NCI-H748 (cell line): ENCODE measurements at regions not wholly inside any gene's neighbourhood (a gene's known extent, or its start where the extent isn't known, plus 50 kb on each side); places are given as distances from the start of the nearest gene placed in this dataset.
A peak's percentile ranks its signal among the peaks of the same experiment; 100 is the strongest.
"Not testable (repeated sequence)": the region's sequence is repeated elsewhere in the genome, so short reads cannot be mapped to it uniquely, and the experiment has no call there.

ENCODE experiments used
- DNase-seq: peaks from one replicate; lab custom pipeline; 2025; ENCODE audit not compliant: unreplicated experiment; lab: John Stamatoyannopoulos, UW

DNA sequence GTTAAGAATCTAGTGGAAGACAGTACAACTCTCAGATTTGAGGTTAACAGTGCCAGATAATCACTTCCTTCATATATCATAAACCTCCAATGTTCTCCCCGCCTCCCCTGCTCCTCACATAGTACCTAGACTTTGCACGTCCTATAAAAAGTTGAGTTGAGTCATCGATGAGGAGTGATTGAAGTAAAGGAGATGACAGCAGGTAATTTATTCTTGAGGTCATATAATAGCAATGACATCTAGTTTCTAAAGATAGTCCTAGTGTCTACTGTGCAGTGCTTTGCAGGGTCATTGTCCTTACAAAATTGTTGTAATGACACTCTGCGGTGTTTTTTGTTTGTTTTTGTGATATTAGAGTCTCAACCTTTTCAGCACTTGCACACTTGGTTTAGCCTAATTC is 510.5 kb upstream of the LRFN5 start:
- DNase-seq: no peak

DNA sequence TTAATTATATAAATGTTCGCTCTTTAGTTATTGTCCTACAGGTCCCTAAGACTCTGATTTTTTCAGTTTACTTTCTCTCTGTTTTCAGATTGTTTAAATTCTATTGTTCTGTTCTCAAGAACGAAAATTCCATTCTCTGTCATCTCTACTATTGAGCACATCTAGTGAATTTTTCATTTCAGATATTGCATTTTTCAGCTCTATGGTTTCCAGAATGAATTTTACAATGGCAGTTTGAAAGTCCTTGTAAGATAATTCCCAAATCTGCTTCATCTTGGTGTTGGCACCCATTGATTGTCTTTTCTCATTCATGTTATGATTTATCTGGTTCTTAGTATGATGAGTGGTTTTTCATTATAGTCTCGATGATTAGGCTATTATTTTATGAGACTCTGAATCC is 519.6 kb upstream of the LRFN5 start:
- no peak for DNase-seq

DNA sequence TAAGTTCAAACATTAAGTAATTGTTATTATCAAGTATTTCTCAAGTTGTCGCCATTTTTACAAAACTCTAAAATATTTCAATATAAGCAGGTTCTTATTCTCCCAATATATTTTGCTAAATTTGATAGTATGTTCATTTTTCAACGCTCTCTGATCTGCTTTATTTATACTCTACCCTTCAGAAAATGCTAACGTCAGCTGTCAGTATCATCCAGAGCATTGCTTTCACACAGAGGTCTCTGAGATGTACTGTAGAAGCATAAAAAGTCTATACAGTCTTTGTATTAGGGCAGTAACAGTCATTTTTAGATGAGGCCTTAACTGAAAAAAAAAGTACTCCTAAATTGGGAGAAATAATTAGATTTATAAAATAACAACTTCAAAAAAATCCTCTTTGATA is 533.1 kb upstream of the LRFN5 start:
- no peak for DNase-seq

DNA sequence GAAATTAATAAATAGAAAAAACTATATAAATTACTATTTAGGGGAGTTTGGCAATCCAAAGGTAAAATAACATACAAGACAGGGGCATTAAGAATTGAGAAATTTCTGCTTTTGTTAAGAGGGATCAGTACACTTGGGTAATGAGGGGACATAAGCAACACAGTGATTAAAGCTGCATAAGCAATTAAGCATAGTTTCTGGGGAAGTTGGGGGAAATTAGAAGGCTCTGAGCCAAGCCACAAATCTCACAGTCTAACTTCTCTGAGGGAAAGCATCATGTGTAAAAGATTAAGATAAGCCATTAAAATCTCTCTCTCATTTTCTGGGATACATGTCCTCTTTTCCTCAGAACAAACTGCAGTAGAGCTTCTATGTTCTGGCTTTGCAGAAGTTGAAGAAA is 533.9 kb upstream of the LRFN5 start:
- no peak for DNase-seq

DNA sequence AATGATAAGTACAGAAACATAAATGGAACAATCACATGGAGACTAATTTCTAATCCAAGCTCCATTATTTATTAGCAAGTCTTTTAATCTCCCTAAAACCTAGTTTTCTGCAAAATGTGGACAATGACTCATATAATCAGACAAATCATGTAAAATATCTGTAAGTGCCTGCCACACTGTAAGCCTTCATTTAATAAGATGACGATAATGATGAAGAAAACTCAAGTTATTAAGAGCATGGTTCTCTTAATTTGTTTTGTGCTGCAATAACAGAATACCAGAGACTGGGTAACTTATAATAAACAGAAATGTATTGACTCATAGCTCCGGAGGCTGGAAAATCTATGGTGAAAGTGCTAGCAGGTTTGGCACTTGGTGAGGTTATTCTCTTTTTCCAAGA is 535.3 kb upstream of the LRFN5 start:
- DNase-seq: no peak

DNA sequence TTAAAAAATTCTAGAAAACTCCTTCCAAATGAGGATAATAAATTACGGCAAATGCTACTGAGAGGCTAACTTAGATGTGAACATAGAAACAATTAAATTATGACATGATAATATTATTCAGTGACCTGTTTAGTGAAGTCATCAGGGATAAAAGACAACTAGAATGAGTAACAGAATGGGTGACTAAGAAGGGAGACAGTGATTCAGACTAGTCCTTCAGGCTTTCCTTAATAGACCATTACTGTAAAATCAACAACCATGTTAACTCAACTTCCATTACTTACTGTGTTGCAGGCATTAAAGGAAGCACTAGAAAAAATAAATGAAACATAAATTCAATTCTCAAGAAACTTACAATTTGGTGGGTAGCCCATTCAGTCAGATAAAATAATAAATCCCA is 543.9 kb upstream of the LRFN5 start:
- DNase-seq: no peak

DNA sequence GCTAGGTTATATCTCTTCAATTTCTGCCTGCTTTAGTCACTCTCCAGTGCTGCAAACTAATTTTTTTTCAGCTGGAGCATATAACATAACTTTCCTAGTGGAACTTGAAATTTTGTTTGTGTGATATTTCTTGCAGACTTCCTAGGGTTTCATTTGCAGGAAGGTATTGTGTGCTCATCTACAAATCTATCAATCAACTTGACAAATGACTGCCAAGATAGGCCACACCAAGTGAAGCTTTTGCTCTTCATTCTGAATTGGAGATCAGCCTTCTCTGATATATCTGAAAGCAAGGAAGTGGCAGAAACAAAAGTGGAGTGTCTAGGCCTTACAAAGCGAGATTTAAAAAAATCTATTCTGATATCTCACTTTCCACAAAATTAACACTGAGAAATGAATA is 551.1 kb upstream of the LRFN5 start:
- no peak for DNase-seq

DNA sequence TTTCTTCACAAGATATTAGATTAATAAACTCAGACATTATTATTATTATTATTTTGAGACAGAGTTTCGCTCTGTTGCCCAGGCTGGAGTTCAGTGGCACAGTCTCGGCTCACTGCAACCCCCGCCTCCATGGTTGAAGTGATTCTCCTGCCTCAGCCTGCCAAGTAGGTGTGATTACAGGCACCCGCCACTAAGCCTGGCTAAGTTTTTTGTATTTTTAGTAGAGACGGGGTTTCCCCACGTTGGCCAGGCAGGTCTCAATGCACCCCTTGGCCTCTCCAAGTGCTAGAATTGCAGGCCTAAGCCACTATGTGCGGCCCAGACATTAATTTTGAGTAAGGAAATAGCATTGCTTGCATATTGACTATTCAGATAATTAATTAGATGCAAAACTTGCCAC is 554.9 kb upstream of the LRFN5 start:
- no peak for DNase-seq

DNA sequence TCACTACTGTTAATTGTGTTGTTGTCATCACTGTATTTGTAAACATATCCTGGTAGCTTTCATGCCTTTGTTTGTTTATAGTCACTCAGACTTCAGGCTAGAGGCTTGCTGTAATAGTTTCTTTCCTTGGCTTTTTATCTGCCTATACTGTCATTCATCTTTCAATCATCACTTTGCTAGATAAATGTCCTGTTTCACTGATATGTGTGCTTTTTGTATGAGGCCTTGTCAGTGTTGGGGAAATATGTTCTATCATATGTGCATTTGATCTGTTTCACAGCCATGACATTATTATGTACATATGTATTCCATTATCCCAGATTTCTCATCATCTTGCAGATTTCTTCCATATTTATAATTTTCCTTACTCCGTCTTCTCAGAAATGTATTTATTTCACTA is 558.9 kb upstream of the LRFN5 start:
- DNase-seq: no peak

DNA sequence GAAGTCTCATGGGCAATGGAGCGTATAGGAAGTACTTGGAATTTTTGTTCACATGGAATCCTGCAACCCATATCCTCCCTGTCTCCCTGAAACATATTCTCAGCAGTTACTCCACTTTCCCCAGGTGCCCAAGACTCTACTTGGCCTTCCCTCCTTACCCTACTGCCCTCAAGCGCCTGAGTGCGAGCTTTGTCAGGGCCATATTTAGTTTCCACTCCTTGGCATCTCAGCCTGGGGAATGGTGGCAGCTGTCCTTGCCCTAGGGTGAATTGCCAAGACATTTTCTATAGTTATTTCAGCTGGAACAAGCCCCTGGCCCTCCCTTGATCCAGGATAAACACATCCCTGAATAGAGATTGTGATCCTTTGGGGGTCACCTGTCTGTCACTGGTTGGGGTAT is 569.3 kb upstream of the LRFN5 start:
- no peak for DNase-seq

DNA sequence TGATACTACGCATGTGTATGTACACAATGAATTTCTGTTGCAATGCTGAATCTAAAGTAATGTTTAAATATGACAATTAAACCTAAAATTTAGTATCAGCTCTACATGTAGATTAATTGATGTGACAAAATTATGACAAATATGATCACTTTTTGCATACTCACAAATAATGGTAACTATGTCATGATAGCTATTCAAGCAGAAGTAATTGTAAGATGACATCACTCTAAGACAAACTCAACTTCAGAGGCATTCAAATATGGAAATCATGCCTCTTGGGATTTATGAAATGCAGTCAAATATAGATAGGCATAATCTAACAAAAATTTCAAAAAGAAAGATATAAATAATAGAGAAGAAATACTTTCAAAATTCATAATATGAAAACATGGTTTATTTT is 571.7 kb upstream of the LRFN5 start:
- no peak for DNase-seq

DNA sequence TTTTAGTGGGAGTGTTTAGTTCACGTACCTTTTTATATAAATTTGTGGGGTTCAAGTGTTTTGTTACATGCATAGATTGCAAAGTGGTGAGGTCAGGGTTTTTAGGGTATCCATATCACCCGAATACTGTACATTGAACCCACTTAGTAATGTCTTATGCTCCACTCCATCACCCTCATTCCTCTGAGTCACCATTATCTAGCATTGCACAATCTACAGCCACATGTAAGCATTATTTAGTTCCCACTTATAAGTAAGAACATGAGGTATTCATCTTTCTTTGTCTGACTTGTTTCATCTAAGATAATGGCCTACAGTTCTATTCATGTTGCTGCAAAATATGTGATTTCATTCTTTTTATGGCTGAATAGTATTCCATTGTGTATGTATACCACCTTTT is 583.7 kb upstream of the LRFN5 start:
- no peak for DNase-seq

DNA sequence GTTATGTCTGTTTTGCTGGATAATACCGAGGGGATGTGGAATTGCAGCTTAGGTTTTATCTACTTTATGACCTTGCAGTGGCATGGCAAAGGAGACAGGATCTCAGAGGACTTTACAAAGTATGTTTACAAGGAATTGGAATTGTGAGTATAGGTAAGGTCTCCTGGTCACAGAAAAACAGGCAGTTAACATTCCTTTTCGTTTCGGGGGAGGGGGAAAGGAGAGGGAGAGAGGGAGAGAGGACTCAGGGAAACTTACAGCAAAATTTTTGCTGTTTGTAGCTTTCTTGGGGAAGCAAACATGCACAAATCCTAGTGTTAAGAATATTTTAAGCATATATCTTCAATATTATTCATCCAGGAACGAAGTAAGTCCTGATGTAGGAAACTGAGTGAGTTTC is 590.5 kb upstream of the LRFN5 start:
- no peak for DNase-seq

DNA sequence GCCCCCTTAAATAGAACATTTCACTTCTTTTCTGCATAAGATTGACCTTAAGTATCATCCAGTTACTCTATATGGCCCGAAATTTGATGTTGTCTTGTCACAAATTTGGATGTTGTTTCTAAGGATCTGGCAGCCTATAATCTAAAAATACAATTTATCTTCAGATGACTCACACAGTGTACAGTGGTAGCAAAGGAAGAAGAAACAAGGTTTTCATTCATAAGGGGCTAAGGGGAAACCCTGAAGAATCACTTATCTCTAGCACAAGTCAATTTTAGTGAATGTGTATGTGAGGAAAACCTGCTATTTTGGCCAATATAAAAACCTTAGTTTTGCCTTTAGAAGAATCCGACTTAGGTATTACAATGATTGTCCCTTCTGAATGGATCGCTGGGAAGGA is 606.3 kb upstream of the LRFN5 start:
- DNase-seq: no peak

DNA sequence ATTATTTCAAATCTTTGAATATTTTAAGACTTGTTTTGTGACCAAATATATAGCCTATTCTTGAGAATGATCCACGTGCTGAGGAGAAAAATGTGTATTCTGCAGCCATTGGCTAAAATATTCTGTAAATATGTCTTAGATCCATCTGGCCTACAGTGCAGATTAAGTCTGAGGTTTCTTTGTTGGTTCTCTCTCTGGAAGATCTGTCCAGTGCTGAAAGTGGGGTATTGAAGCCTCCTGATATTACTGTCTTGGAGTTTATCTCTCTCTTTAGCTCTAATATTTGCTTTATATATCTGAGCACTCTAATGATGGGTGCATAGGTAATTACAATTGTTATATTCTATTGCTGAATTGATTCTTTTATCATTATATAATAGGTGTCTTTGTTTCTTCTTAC is 617.4 kb upstream of the LRFN5 start:
- DNase-seq: no peak

DNA sequence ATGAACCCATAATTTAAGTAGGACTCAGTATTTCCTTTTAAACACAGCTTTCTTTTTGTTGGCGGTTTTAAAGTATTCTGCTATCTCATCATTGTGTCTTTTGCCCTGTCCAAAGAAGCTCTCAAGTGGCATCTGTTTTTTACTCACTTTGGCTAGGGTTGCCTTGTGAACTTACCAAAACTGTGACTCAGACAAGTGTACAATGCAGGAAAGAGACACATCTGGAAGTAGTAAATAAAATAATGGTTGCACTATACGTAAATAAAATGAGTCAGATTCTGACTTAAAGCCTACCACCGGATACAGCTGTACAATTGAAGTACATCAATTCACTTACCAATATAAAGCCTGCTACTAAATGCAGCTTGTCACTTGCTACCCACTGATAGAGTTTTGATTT is 619.2 kb upstream of the LRFN5 start:
- no peak for DNase-seq

DNA sequence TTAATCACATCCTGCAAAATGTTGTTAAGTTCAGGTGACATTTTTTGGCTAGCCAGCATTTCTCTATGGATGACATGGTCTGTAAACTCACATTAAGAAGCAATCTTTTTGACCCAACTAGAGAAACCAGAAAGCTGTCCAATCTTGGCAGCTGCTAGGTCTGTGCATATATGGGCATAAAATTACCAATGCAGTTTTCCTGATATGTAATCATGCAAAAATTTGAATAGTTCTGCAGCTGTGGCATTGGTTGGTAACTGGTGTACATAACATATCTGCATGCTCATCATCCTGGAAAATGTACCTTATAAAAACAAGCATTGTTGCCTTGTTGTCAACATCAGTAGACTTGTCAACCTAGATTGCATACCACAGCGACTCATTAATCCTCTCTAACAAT is 620.0 kb upstream of the LRFN5 start:
- no peak for DNase-seq

DNA sequence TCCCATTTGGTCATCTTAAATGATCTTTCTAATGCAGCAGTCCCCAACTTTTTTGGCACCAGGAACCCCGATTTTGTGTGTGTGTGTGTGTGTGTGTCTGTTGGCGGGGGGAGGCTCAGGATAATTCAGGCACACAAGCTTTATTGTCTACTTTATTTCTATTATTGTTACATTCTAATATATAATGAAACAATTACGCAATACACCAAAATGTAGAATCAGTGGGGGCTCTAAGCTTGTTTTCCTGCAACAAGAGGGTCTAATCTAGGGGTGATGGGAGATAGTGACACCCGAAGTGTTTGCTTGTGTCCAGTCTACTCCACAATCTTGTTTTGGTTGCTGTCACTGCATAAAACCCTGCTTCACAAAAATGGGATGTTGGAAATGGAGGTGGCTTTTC is 621.1 kb upstream of the LRFN5 start:
- no peak for DNase-seq

DNA sequence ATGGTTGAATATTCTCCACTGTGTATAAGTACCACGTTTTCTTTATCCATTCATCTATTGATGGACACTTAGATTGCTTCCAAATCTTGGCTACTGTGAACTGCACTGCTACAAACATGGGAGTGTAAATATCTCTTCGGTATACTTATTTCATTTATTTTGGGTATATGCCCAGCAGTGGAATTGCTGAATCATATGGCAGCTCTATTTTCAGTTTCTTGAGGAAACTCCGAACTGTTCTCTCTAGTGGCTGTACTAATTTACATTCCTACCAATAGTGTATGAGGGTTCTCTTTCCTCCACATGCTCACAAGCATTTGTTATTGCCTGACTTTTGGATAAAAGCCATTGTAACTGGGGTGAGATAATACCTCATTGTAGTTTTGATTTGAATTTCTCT is 623.1 kb upstream of the LRFN5 start:
- DNase-seq: no peak

DNA sequence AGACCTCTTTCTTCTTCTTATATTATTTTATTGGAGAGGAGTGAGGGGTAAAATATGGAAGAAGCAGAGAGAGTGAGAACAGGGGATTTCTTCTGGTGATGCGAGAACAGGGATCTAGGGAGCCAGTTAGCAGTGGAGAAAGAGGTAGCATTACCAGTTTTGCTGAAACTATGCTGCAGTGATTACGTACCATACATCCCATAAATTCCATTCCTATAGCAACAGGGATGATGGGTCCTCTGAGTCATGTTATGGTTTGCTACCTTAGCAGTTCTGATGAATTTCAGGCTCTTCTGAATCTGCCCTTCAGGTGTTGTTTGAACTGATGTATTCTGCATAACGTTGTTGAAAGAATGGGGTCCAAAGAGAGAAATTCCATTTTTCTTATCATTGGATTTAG is 625.4 kb upstream of the LRFN5 start:
- no peak for DNase-seq

DNA sequence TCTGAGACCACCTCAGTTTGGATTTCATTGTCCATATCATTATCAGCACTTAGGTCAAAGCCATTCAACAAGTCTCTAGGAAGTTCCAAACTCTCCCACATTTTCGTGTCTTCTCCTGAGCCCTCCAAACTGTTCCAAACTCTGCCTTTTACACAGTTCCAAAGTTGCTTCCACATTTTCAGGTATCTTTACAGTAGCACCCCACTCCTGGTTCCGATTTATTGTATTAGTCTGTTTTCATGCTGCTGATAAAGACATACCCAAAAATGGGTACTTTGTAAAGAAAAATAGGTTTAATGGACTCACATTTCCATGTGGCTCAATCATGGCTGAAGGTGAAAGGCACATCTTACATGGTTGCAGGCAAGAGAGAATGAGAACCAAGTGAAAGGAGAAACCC is 646.4 kb upstream of the LRFN5 start:
- DNase-seq: not testable (repeated sequence)

DNA sequence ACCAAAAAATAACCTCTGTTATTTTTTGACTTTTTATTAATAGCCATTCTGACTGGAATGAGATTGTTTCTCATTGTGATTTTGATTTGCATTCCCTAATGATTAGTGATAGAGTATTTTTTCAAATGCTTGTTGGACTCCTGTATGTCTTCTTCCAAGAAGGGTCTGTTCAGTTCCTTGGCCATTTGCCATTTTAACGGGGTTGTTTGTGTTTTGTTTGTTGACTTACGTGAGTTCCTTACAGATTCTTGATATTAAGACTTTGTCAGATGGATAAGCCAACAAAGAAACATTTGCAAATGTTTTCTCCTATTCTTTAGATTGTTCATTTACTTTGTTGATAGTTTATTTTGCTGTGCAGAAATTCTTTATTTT is 651.6 kb upstream of the LRFN5 start:
- peak; percentile 49 for DNase-seq

DNA sequence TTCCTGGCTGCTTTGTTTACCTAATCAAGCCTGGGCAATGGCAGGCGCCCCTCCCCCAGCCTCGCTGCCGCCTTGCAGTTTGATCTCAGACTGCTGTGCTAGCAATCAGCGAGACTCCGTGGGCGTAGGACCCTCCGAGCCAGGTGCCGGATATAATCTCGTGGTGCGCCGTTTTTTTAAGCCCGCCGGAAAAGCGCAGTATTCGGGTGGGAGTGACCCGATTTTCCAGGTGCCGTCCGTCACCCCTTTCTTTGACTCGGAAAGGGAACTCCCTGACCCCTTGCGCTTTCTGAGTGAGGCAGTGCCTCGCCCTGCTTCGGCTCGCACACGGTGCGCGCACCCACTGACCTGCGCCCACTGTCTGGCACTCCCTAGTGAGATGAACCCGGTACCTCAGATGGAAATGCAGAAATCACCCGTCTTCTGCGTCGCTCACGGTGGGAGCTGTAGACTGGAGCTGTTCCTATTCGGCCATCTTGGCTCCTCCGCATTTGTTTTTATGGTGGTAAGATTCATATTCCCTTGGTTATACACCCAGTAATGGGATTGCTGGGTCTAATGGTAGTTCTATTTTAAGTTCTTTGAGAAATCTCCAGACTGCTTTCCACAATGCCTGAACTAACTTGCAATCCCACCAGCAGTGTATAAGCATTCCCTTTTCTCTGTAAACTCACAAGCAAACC is 652.1 kb upstream of the LRFN5 start:
- DNase-seq: peak; percentile 42

DNA sequence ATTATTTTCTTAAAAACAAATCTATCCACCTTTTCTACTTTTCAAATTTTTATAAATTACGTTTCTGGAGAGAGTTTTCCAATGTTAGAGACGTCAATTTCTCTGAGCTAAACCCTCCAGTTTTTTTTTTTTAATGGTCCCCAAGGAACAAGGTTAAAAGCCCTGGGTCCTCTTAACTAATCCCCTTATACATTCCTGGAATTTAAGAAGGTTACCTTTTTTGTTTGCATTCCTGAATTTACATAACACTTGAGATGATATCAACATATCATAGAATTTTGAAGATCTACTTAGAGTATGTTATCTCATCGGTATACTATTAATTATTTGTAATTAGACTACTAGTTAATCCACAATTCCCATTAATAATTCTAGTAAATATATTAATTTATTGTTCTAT is 662.2 kb upstream of the LRFN5 start:
- no peak for DNase-seq
